Smooth muscle cell (in vitro differentiated cells): ENCODE measurements at regions not wholly inside any gene's neighbourhood (a gene's known extent, or its start where the extent isn't known, plus 50 kb on each side); places are given as distances from the start of the nearest gene placed in this dataset.

ENCODE experiments used
- DNase-seq: peaks from one replicate; lab custom pipeline; 2025; ENCODE audit not compliant: unreplicated experiment; lab: John Stamatoyannopoulos, UW
- H2AFZ ChIP-seq: fragments of 200-600 bp; sonication (generic); 2 replicates; pipeline ENCODE4 v1.6.0; 2016; ENCODE audit warnings: antibody characterized with exemption, low read depth, mild to moderate bottlenecking
- H3F3A ChIP-seq: fragments of 200-600 bp; sonication (generic); 2 replicates; pipeline ENCODE4 v1.6.0; 2017; ENCODE audit warnings: antibody characterized with exemption, low read depth
- H3K27ac ChIP-seq: fragments of 200-600 bp; sonication (generic); 2 replicates; pipeline ENCODE4 v1.5.1; 2016; ENCODE audit warnings: low read depth, mild to moderate bottlenecking
- H3K27me3 ChIP-seq: fragments of 200-600 bp; sonication (generic); 2 replicates; pipeline ENCODE4 v1.6.1; 2016; ENCODE audit warnings: low read depth, mild to moderate bottlenecking
- H3K36me3 ChIP-seq: fragments of 200-600 bp; sonication (generic); 2 replicates; pipeline ENCODE4 v1.5.1; 2016; ENCODE audit warnings: low read depth
- H3K4me1 ChIP-seq: fragments of 200-600 bp; sonication (generic); 2 replicates; pipeline ENCODE4 v1.5.1; 2016; ENCODE audit warnings: low read depth
- H3K4me2 ChIP-seq: fragments of 200-600 bp; sonication (generic); 2 replicates; pipeline ENCODE4 v1.6.0; 2016; ENCODE audit warnings: mild to moderate bottlenecking
- H3K4me3 ChIP-seq: fragments of 200-600 bp; sonication (generic); 2 replicates; pipeline ENCODE4 v1.5.1; 2016; ENCODE audit warnings: mild to moderate bottlenecking
- H3K79me2 ChIP-seq: fragments of 200-600 bp; sonication (generic); 2 replicates; pipeline ENCODE4 v1.6.0; 2016; ENCODE audit warnings: low read depth, mild to moderate bottlenecking
- H3K9ac ChIP-seq: fragments of 200-600 bp; sonication (generic); 2 replicates; pipeline ENCODE4 v1.6.0; 2016; ENCODE audit warnings: low read depth
- H3K9me3 ChIP-seq: fragments of 200-600 bp; sonication (generic); replicated peaks from 2 replicates; pipeline ENCODE4 v1.5.1; 2016; ENCODE audit warnings: low read depth
- H4K20me1 ChIP-seq: fragments of 200-600 bp; sonication (generic); 2 replicates; pipeline ENCODE4 v1.6.0; 2016; ENCODE audit warnings: low read depth
- CTCF ChIP-seq: fragments of 200-600 bp; sonication (generic); IDR thresholded peaks from 2 replicates; pipeline ENCODE4 v1.5.1; 2017; ENCODE audit warnings: borderline replicate concordance, mild to moderate bottlenecking, antibody characterized with exemption; ENCODE audit not compliant: insufficient read depth, poor library complexity, severe bottlenecking
- WGBS: methylation state at CpG from one replicate; pipeline ENCODE4 v1.1.7; 2016; ENCODE audit warnings: low lambda C conversion rate; 5-methylcytosine and 5-hydroxymethylcytosine counted together

GRCh38 chr13:33691980-33692379 lies 126.0 kb upstream of the RFC3 start:
- 93% methylated on average over 11 of the region's 11 CpGs for whole genome bisulfite sequencing

GRCh38 chr13:33692531-33692930 lies 125.4 kb upstream of the RFC3 start:
- no peaks in the 10 kb centered on the region for H3F3A ChIP-seq
- no peak for DNase-seq
- no peaks in the 10 kb centered on the region for H3K36me3 ChIP-seq
- 76% methylated on average over 2 of the region's 2 CpGs for WGBS
- no peaks in the 10 kb centered on the region for H4K20me1 ChIP-seq
- H3K27me3 ChIP-seq, result no peaks in the 10 kb centered on the region
- no peak overlapping the region for H3K9ac ChIP-seq
- no peaks in the 10 kb centered on the region for H3K4me1 ChIP-seq
- H3K79me2 ChIP-seq, result no peaks in the 10 kb centered on the region
- H3K27ac ChIP-seq, result no peak overlapping the region
- TF ChIP-seq CTCF, result no peak
- no peak overlapping the region for H3K4me2 ChIP-seq
- H2AFZ ChIP-seq, result no peak overlapping the region
- H3K4me3 ChIP-seq, result no peak overlapping the region
- no peaks in the 10 kb centered on the region for H3K9me3 ChIP-seq

More at GRCh38 chr13:33691980-33692379, 126.0 kb upstream of the RFC3 start:
- no peaks in the 10 kb centered on the region for H3K4me1 ChIP-seq
- H3K27ac ChIP-seq, result no peak overlapping the region
- H2AFZ ChIP-seq, result no peak overlapping the region
- no peaks in the 10 kb centered on the region for H3F3A ChIP-seq
- H3K27me3 ChIP-seq, result no peaks in the 10 kb centered on the region
- H4K20me1 ChIP-seq, result no peaks in the 10 kb centered on the region
- no peak for DNase-seq
- no peak overlapping the region for H3K4me3 ChIP-seq
- H3K79me2 ChIP-seq, result no peaks in the 10 kb centered on the region
- H3K36me3 ChIP-seq, result no peaks in the 10 kb centered on the region
- no peak overlapping the region for H3K9ac ChIP-seq
- H3K4me2 ChIP-seq, result no peak overlapping the region
- no peaks in the 10 kb centered on the region for H3K9me3 ChIP-seq
- TF ChIP-seq CTCF, result no peak

- Histone ChIP-seq H3K27me3 (no peaks in the 10 kb centered on the region), H3K4me2 (no peak overlapping the region), H3K9ac (no peak overlapping the region), H3K79me2 (no peaks in the 10 kb centered on the region), H3F3A (no peaks in the 10 kb centered on the region), H3K27ac (no peak overlapping the region), H4K20me1 (no peaks in the 10 kb centered on the region), H2AFZ (no peak overlapping the region), H3K36me3 (no peaks in the 10 kb centered on the region), H3K4me3 (no peak overlapping the region), H3K9me3 (no peaks in the 10 kb centered on the region), H3K4me1 (no peaks in the 10 kb centered on the region)
- no peak for DNase-seq
- TF ChIP-seq CTCF, result no peak
Measured at GRCh38 chr13:33694546-33694945, 123.4 kb upstream of the RFC3 start.

- Histone ChIP-seq H3K27ac (no peak overlapping the region), H4K20me1 (no peaks in the 10 kb centered on the region), H2AFZ (no peak overlapping the region)
Measured at GRCh38 chr13:33696530-33696929, 121.4 kb upstream of the RFC3 start.

More at GRCh38 chr13:33696530-33696929, 121.4 kb upstream of the RFC3 start:
- Histone ChIP-seq H3K27me3 (no peaks in the 10 kb centered on the region), H3K4me1 (no peaks in the 10 kb centered on the region), H3K9me3 (no peaks in the 10 kb centered on the region), H3F3A (no peaks in the 10 kb centered on the region), H3K4me3 (no peak overlapping the region), H3K36me3 (no peaks in the 10 kb centered on the region), H3K9ac (no peak overlapping the region), H3K4me2 (no peak overlapping the region), H3K79me2 (no peaks in the 10 kb centered on the region)
- DNase-seq, result no peak
- TF ChIP-seq CTCF, result no peak
- 97% methylated on average over 1 of the region's 1 CpG for WGBS
